CD14-positive monocyte (primary cell): ENCODE measurements at regions not wholly inside any gene's neighbourhood (a gene's known extent, or its start where the extent isn't known, plus 50 kb on each side); places are given as distances from the start of the nearest gene placed in this dataset.

Source experiments
- DNase-seq, 3 donors: peaks; one replicate each; pipeline ENCODE4 v3.0.0-alpha.2; 2011 to 2022
- H2AFZ ChIP-seq: 2 replicates; pipeline ENCODE4 v1.6.0; 2012; ENCODE audit warnings: mild to moderate bottlenecking, low read depth, low read length, inconsistent platforms; ENCODE audit not compliant: insufficient read depth, poor library complexity, severe bottlenecking
- H3K27ac ChIP-seq, 2 donors: 1 replicate in 1 of 2; 2 replicates in 1 of 2; pipeline ENCODE4 v1.5.1; 2012 to 2013; ENCODE audit warnings: low read length in 2 of 2, control low read depth in 1 of 2, inconsistent platforms in 1 of 2, low read depth in 1 of 2, mild to moderate bottlenecking in 1 of 2
- H3K27me3 ChIP-seq, 2 donors: one replicate each; pipeline versions ENCODE4 v1.6.0 to v1.6.1; 2011 to 2013; ENCODE audit warnings: low read length in 2 of 2; ENCODE audit not compliant: control insufficient read depth in 2 of 2, insufficient read depth in 2 of 2
- H3K36me3 ChIP-seq, 2 donors: replicated peaks in 1 of 2; 1 replicate in 1 of 2; 2 replicates in 1 of 2; pipeline versions ENCODE4 v1.5.1 to v1.6.1; 2012 to 2013; ENCODE audit warnings: low read length in 2 of 2, control low read depth in 1 of 2, inconsistent platforms in 1 of 2, mild to moderate bottlenecking in 1 of 2; ENCODE audit not compliant: insufficient read depth in 2 of 2, control insufficient read depth in 1 of 2
- H3K4me1 ChIP-seq, 2 donors: 1 replicate in 1 of 2; 2 replicates in 1 of 2; pipeline versions ENCODE4 v1.5.1 to v1.6.1; 2012 to 2013; ENCODE audit warnings: low read length in 2 of 2, control low read depth in 1 of 2, inconsistent platforms in 1 of 2, mild to moderate bottlenecking in 1 of 2, moderate library complexity in 1 of 2; ENCODE audit not compliant: insufficient read depth in 2 of 2, control insufficient read depth in 1 of 2
- H3K4me2 ChIP-seq: replicated peaks from 2 replicates; pipeline ENCODE3; 2012; ENCODE audit warnings: low read length, moderate library complexity, mild to moderate bottlenecking; ENCODE audit not compliant: poor library complexity, severe bottlenecking; ENCODE audit errors: extremely low read depth
- H3K4me3 ChIP-seq, 3 experiments: fragments of 200-600 bp in 1 of 3; sonication (generic) in 1 of 3; replicated peaks in 1 of 3; 1 replicate in 2 of 3; 2 replicates in 1 of 3; pipeline ENCODE4 v1.5.1; 2011 to 2013; ENCODE audit warnings: low read length in 3 of 3, mild to moderate bottlenecking in 3 of 3, control low read depth in 2 of 3, low read depth in 2 of 3, inconsistent platforms in 1 of 3, moderate library complexity in 1 of 3
- H3K79me2 ChIP-seq: 2 replicates; pipeline ENCODE4 v1.6.0; 2012; ENCODE audit warnings: mild to moderate bottlenecking, control low read depth, inconsistent platforms, low read length, moderate library complexity; ENCODE audit not compliant: insufficient read depth
- H3K9ac ChIP-seq: 2 replicates; pipeline ENCODE4 v1.6.0; 2017; ENCODE audit warnings: low read length, mild to moderate bottlenecking; ENCODE audit not compliant: insufficient read depth, poor library complexity, severe bottlenecking
- H3K9me3 ChIP-seq, 2 donors: replicated peaks in 1 of 2; 1 replicate in 1 of 2; 2 replicates in 1 of 2; pipeline versions ENCODE4 v1.5.1 to v1.6.1; 2012 to 2013; ENCODE audit warnings: low read length in 2 of 2, control low read depth in 1 of 2; ENCODE audit not compliant: control insufficient read depth in 1 of 2, insufficient read depth in 1 of 2
- H4K20me1 ChIP-seq: 2 replicates; pipeline ENCODE4 v1.6.0; 2012; ENCODE audit warnings: mild to moderate bottlenecking, low read length, control low read depth, moderate library complexity; ENCODE audit not compliant: insufficient read depth
- H3K27ac Mint-ChIP-seq, 7 donors: one replicate each; pipeline ENCODE4 v1.8.0; 2020; ENCODE audit warnings: mild to moderate bottlenecking in 7 of 7, mixed read lengths in 7 of 7, moderate library complexity in 6 of 7, inconsistent platforms in 2 of 7
- H3K27me3 Mint-ChIP-seq, 3 donors: one replicate each; pipeline ENCODE4 v1.8.0; 2021 to 2022; ENCODE audit warnings: low read depth in 3 of 3, mild to moderate bottlenecking in 3 of 3, mixed read lengths in 3 of 3, moderate library complexity in 3 of 3, inconsistent platforms in 1 of 3
- H3K36me3 Mint-ChIP-seq, 2 donors: one replicate each; pipeline ENCODE4 v1.8.0; 2020; ENCODE audit warnings: mixed read lengths in 2 of 2, inconsistent platforms in 1 of 2, mild to moderate bottlenecking in 1 of 2
- H3K4me1 Mint-ChIP-seq: one replicate; pipeline ENCODE4 v1.8.0; 2020; ENCODE audit warnings: mild to moderate bottlenecking, mixed read lengths
- H3K4me3 Mint-ChIP-seq, 2 donors: one replicate each; pipeline ENCODE4 v1.8.0; 2020; ENCODE audit warnings: mild to moderate bottlenecking in 2 of 2, mixed read lengths in 2 of 2, moderate library complexity in 1 of 2
- H3K9me3 Mint-ChIP-seq, 7 donors: one replicate each; pipeline ENCODE4 v1.8.0; 2020 to 2022; ENCODE audit warnings: mixed read lengths in 7 of 7, mild to moderate bottlenecking in 6 of 7, moderate library complexity in 6 of 7, inconsistent platforms in 2 of 7
- CTCF ChIP-seq: fragments of 200-600 bp; IDR thresholded peaks from one replicate; pipeline ENCODE4 v1.8.0; 2022; ENCODE audit warnings: antibody characterized with exemption, mild to moderate bottlenecking
- WGBS: methylation state at CpG from one replicate; pipeline ENCODE4 v1.1.5; 2013; ENCODE audit warnings: missing lambda C conversion rate; ENCODE audit not compliant: insufficient coverage; 5-methylcytosine and 5-hydroxymethylcytosine counted together
- intact Hi-C, 2 donors: fragments of 100-400 bp; cut with micrococcal nuclease; formaldehyde crosslinking; loops; one replicate each; pipeline versions ENCODE4 v1.15.0 to v1.15.1; 2023

GRCh38 chr9:101893661-101894646 lies 155.5 kb upstream of the GRIN3A start:
- H3K79me2 ChIP-seq: no peaks in the 10 kb centered on the region
- no peak overlapping the region for H3K4me3 Mint-ChIP-seq
- H3K4me1 ChIP-seq: no peaks in the 10 kb centered on the region
- 89% methylated on average over 2 of the region's 7 CpGs for WGBS
- H3K9ac ChIP-seq: no peak overlapping the region
- H3K4me3 ChIP-seq: no peak overlapping the region
- no peaks in the 10 kb centered on the region for H3K4me1 Mint-ChIP-seq
- H3K27ac Mint-ChIP-seq: no peak overlapping the region
- no peak overlapping the region for H3K27ac ChIP-seq
- H3K27me3 Mint-ChIP-seq: no peaks in the 10 kb centered on the region
- no peaks in the 10 kb centered on the region for H4K20me1 ChIP-seq
- H3K27me3 ChIP-seq: no peaks in the 10 kb centered on the region
- intact Hi-C loops: no loop called here
- H3K9me3 ChIP-seq: peaks cover 0 to 3% of the 10 kb centered on the region in 2 donors
- no peaks in the 10 kb centered on the region for H3K36me3 Mint-ChIP-seq
- H3K4me2 ChIP-seq: no peak overlapping the region
- H2AFZ ChIP-seq: no peak overlapping the region
- no peak for DNase-seq
- no peak for TF ChIP-seq CTCF
- H3K36me3 ChIP-seq: no peaks in the 10 kb centered on the region
- H3K9me3 Mint-ChIP-seq: peaks cover 0 to 5% (median 3%) of the 10 kb centered on the region in 7 donors

- H3K27ac ChIP-seq: no peak overlapping the region
- H3K9ac ChIP-seq: no peak overlapping the region
- no peak for DNase-seq
- H3K9me3 ChIP-seq: peaks cover 0 to 4% of the 10 kb centered on the region in 2 donors
- H2AFZ ChIP-seq: no peak overlapping the region
- no peaks in the 10 kb centered on the region for H3K4me1 ChIP-seq
- intact Hi-C loops: no loop called here
- H3K27me3 ChIP-seq: no peaks in the 10 kb centered on the region
- H3K4me3 ChIP-seq: no peak overlapping the region
- no peaks in the 10 kb centered on the region for H4K20me1 ChIP-seq
- H3K79me2 ChIP-seq: no peaks in the 10 kb centered on the region
- no peak overlapping the region for H3K4me2 ChIP-seq
- H3K36me3 ChIP-seq: no peaks in the 10 kb centered on the region
- Mint-ChIP-seq H3K27me3 (peaks cover 0 to 1% (median 0%) of the 10 kb centered on the region in 3 donors), H3K27ac (no peak overlapping the region), H3K4me1 (no peaks in the 10 kb centered on the region), H3K4me3 (no peak overlapping the region), H3K9me3 (peaks cover 0 to 2% (median 1%) of the 10 kb centered on the region in 7 donors), H3K36me3 (no peaks in the 10 kb centered on the region)
- no CpG with 5 or more reads among the region's 2 CpGs for WGBS
- TF ChIP-seq CTCF: no peak
Observed at GRCh38 chr9:101881508-101881907, 143.1 kb upstream of the GRIN3A start.
